ENCODE measurements at regions not wholly inside any gene's neighbourhood (a gene's known extent, or its start where the extent isn't known, plus 50 kb on each side); places are given as distances from the start of the nearest gene placed in this dataset.

GRCh38 chrX:87727620-87728019 lies 210.0 kb downstream of the KLHL4 start:
- DNase-seq (ENCODE audit: low spot score) (no peak), ATAC-seq (no peak)

DNA sequence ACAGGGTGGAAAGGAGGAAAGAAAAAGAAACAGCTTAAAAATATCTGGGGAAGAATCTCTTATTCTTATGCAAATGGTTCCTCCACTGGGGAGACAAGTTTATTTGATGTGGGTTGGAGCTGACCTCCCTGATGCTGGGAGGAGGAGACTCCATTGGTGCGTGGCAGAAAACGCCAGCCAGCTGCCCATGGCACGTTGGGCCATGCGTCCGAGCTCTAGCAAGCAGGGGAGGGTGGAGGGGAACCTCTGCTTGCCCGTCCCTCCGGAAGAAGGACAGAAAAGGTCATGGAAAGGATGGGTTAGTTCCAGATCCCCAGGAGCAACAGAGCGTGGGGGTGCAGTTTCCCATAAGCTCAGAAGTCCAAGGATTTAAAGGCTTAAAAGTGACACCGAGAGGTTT lies 210.4 kb downstream of the KLHL4 start:
- intact Hi-C loops (cut with DNase I): no loop called here
- DNase-seq (ENCODE audit: low spot score): no peak
- no peak for ATAC-seq

More at GRCh38 chrX:87727620-87728019, 210.0 kb downstream of the KLHL4 start:
- intact Hi-C loops (cut with DNase I): no loop called here

- DNase-seq (ENCODE audit: low spot score): no peak
- intact Hi-C loops (cut with DNase I): no loop called here
- no peak for ATAC-seq
Observed at GRCh38 chrX:87728459-87728858, 210.9 kb downstream of the KLHL4 start.

GRCh38 chrX:87732133-87732532 lies 214.5 kb downstream of the KLHL4 start:
- ATAC-seq: no peak
- intact Hi-C loops (cut with DNase I): no loop called here
- DNase-seq (ENCODE audit: low spot score): no peak

DNA sequence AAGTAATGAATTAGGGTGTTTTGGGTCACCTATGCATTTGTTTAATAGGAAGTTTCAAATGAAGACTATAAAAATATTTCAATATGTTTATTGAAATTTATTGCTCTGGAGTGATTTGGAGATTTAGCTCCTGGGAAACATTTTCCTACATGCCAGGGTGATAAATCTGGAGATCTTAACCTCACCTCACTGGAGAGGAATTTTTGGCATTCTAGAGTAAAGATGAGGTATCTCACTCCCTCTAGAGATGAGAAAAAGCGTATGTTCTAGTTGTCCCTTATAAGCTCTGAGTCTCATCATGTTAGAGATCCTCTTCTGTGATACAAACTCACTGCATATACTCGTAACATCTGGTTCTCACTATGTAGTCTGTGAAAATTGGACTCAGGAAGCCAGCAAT lies 219.0 kb downstream of the KLHL4 start:
- intact Hi-C loops (cut with DNase I): no loop called here
- no peak for DNase-seq (ENCODE audit: low spot score)
- no peak for ATAC-seq

DNA sequence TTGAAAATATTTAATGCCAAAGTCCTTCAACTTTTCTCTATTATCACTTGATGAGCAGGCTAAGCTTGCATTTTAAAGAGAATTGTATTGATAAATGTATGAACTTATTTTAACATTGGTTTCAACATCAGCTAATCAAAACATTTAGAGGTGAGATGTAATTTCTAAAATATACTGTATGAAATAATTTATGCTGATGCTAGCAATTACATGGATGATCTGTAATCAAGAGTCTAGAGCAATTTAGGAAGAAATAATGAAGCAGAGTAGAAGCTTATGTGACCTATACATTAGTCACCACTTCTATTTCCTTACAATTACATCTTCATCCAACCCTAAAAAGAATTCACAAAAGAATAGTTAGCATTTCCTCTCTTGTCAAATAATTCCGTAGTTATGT lies 226.8 kb downstream of the KLHL4 start:
- ATAC-seq (no peak), DNase-seq (ENCODE audit: low spot score) (no peak)
- intact Hi-C loops (cut with DNase I): no loop called here

DNA sequence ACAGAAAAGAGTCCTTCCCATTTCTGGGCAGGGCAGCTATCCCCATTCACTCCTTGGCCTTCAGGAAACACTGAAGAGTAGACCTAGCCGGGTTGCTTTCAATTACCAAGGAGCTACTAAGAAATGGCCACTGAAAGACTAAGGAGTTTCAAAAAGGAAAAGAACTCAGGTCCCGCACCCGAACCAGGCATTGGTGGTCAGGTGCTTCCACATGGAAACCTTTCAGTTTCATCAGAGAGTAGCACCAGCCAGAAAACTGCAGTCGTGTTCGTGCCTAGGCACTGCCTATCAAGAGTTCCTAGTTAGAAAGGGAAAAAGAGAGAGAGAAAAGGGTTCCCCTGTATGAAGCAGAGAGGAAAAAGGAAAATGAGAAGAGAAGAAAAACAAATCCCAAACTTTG lies 237.9 kb downstream of the KLHL4 start:
- ATAC-seq (no peak), DNase-seq (ENCODE audit: low spot score) (no peak)
- intact Hi-C loops (cut with DNase I): no loop called here

GRCh38 chrX:87788976-87789375 lies 271.4 kb downstream of the KLHL4 start:
- no peak for ATAC-seq
- intact Hi-C loops (cut with DNase I): no loop called here
- DNase-seq (ENCODE audit: low spot score): no peak

GRCh38 chrX:87798039-87798438 lies 280.4 kb downstream of the KLHL4 start:
- ATAC-seq (no peak), DNase-seq (ENCODE audit: low spot score) (no peak)
- intact Hi-C loops (cut with DNase I): no loop called here

DNA sequence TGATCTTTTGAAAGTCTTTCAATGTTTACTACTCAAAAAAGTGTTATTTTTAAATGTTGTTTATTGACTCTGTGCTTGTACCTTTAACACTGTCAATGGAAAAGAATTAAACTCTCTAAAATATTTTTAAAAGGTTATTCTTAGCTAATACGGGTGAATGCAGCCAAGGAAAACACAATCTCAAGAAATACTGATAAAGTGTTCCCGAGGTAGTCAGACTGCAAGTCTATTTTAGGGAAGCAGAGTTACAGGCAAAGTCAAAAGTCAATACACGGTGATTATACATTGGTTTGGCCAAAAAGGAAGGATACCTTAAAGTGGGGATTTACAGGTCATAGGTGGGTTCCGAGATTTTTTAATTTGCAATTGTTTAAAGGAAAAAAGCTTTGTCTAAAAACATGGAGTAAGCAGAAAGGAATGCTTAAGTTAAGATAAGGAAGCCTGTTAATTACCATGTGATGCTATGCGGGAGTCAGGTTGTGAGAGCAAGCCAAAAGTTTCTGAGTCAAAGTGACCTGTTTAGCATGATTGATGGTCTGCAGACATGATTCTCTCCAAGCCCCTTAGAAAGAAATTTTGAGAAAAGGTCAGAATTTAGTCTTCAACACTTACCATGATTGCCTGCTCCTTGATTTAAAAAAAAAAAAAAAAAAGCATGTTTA lies 288.4 kb downstream of the KLHL4 start:
- intact Hi-C loops (cut with DNase I): no loop called here
- DNase-seq (ENCODE audit: low spot score): no peak
- ATAC-seq: no peak

- ATAC-seq (no peak), DNase-seq (ENCODE audit: low spot score) (no peak)
- intact Hi-C loops (cut with DNase I): no loop called here
Observed at GRCh38 chrX:87808576-87809243, 291.1 kb downstream of the KLHL4 start.

DNA sequence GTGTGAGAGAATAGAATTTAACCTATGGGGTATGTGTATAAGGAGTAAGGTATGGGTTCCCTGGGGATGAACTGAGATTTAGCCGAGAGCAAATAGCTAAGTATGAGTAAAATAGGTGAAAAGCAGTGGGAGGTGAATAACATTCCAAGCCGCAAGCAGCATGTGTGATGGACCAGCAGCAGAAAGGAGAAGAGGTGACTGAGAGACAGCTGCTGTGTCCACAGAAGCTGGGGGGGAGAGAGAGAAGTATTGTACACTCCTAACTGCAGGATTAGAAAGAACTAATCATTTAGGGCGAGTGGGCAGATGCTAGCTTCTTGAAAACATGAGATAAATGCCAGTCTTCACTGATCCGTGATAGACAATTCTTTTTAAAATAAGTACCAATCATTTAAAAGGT lies 296.0 kb downstream of the KLHL4 start:
- ATAC-seq: no peak
- no peak for DNase-seq (ENCODE audit: low spot score)
- intact Hi-C loops (cut with DNase I): no loop called here

- no peak for ATAC-seq
- intact Hi-C loops (cut with DNase I): no loop called here
- DNase-seq (ENCODE audit: low spot score): no peak
Observed at GRCh38 chrX:87846956-87847355, 329.4 kb downstream of the KLHL4 start.

- DNase-seq (ENCODE audit: low spot score): no peak
- no peak for ATAC-seq
- intact Hi-C loops (cut with DNase I): no loop called here
Observed at GRCh38 chrX:87873347-87873941, 355.8 kb downstream of the KLHL4 start.

- intact Hi-C loops (cut with DNase I): no loop called here
- ATAC-seq: no peak
- DNase-seq (ENCODE audit: low spot score): no peak
Observed at GRCh38 chrX:87874043-87874442, 356.4 kb downstream of the KLHL4 start.

GRCh38 chrX:87878926-87879325 lies 361.3 kb downstream of the KLHL4 start:
- DNase-seq (ENCODE audit: low spot score) (no peak), ATAC-seq (no peak)
- intact Hi-C loops (cut with DNase I): no loop called here

- intact Hi-C loops (cut with DNase I): no loop called here
- DNase-seq (ENCODE audit: low spot score) (no peak), ATAC-seq (no peak)
Observed at GRCh38 chrX:87890437-87890836, 372.8 kb downstream of the KLHL4 start.

GRCh38 chrX:87895421-87895820 lies 377.8 kb downstream of the KLHL4 start:
- intact Hi-C loops (cut with DNase I): no loop called here
- ATAC-seq (no peak), DNase-seq (ENCODE audit: low spot score) (no peak)

GRCh38 chrX:87896057-87896456 lies 378.5 kb downstream of the KLHL4 start:
- intact Hi-C loops (cut with DNase I): no loop called here
- ATAC-seq: no peak

GRCh38 chrX:87900320-87900908 lies 382.8 kb downstream of the KLHL4 start:
- ATAC-seq (peak; percentile 56), DNase-seq (ENCODE audit: low spot score) (no peak)
- intact Hi-C loops (cut with DNase I): no loop called here

More at GRCh38 chrX:87896057-87896456, 378.5 kb downstream of the KLHL4 start:
- no peak for DNase-seq (ENCODE audit: low spot score)
